Suprapubic skin (tissue), 3 donors: ENCODE measurements at regions not wholly inside any gene's neighbourhood (a gene's known extent, or its start where the extent isn't known, plus 50 kb on each side); places are given as distances from the start of the nearest gene placed in this dataset.

ENCODE experiments used
- CTCF ChIP-seq, 2 donors: fragments of 200-600 bp in 1 of 2; fragments of 450-650 bp in 1 of 2; sonication (generic) in 1 of 2; IDR thresholded peaks; one replicate each; pipeline ENCODE4 v1.5.1; 2016 to 2019; ENCODE audit warnings: antibody characterized with exemption in 2 of 2, mild to moderate bottlenecking in 1 of 2, moderate library complexity in 1 of 2
- POLR2A ChIP-seq, 2 donors: fragments of 450-650 bp; IDR thresholded peaks; one replicate each; pipeline ENCODE4 v1.6.1; 2017; ENCODE audit warnings: antibody characterized with exemption in 2 of 2, mild to moderate bottlenecking in 2 of 2, moderate library complexity in 2 of 2

- TF ChIP-seq POLR2A (IDR thresholded peaks at IDR 0.05), result no peak
- TF ChIP-seq CTCF (IDR thresholded peaks at IDR 0.05), result no peak
Measured at GRCh38 chr18:1436199-1436598, 531.5 kb downstream of the ADCYAP1 start.
